ENCODE measurements at regions not wholly inside any gene's neighbourhood (a gene's known extent, or its start where the extent isn't known, plus 50 kb on each side); places are given as distances from the start of the nearest gene placed in this dataset.

DNA sequence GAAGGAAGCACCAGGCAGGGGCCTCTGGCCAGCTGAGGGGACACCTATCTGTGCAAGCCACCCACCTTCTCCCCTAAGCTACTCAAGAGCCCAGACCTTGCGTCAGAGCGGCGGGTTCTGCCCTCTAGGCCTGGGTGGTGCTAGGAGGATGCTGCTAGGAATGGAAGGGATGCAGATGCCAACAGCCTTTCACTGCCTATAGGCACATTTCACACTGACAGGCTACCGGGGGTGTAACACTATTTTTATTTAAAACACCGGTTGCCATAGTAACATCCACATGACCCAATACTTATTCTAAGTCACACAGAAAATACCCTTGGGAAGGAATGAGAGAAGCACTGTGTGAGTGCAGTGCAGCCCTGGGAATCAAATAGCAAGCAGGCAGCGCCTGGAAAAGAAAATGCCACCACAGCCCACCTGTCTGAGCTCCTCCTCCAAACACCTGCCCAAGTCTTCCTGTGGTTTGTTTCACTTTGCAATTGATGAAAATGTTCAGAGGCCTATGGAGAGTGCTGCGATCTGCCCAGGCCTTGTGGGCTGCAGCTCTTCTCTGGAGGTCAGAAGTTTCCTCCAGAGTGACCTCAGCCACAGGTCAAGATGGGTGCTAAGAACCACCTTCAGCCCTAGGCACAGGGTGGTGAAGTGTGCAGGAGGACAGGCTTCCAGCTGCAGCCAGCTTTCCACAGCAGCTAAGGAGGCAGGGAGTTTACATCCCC, 113.5 kb upstream of the TOPAZ1 start:
- no peak overlapping the region for H3K4me3 ChIP-seq
- intact Hi-C loops (cut with DNase I, micrococcal nuclease): no loop called here
- H3K36me3 ChIP-seq (ENCODE audit: low read depth): no peaks in the 10 kb centered on the region
- TF ChIP-seq CTCF (IDR thresholded peaks at IDR 0.05): no peak
- no peak for DNase-seq
- no peaks in the 10 kb centered on the region for H3K9me3 ChIP-seq
- no peak for ATAC-seq
- H3K4me1 ChIP-seq (ENCODE audit: low read depth): no peaks in the 10 kb centered on the region

DNA sequence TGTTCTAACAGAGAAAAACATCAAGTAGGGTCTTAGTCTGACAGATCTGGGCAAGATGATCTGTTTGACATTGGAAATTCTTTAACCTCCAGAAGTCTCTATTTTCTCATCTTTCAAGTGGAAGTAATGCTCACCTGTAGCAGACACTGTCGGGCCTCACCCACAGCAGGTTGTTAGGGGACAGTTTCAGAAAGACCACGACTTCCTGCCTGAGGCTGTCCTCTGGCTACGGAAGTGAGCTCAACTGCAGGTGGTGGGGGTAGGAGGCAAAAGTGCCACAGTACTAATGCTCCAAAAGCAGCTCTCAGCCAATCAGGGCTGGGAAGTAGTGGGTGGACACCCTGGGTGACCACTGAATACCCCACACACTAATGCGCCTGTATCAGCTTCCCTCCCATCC, 111.4 kb upstream of the TOPAZ1 start:
- TF ChIP-seq CTCF (IDR thresholded peaks at IDR 0.05): no peak
- intact Hi-C loops (cut with DNase I, micrococcal nuclease): no loop called here

DNA sequence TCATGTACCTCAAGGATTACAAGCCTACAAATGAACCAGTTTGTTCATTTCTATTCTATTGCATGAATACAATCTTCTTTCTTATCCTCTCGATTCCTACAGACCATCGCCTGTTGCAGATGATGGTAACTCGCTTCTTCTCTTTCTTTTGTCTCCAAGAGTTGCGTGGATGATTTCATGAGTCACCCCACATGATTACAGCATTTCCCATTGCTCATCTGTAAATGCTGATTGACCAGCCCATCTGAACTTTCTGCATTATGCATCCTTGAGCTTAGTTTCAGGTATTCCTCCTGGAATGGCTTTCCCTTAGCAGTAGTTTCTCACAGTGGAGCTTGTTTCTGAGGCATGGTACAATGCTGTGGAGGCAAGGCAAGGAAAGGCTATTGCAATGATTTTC, 109.6 kb upstream of the TOPAZ1 start:
- Histone ChIP-seq H3K4me1 (ENCODE audit: low read depth) (no peaks in the 10 kb centered on the region), H3K9me3 (no peaks in the 10 kb centered on the region), H3K36me3 (ENCODE audit: low read depth) (no peaks in the 10 kb centered on the region), H3K4me3 (no peak overlapping the region)
- ATAC-seq (no peak), DNase-seq (no peak)
- no peak for TF ChIP-seq CTCF (IDR thresholded peaks at IDR 0.05)
- intact Hi-C loops (cut with DNase I, micrococcal nuclease): no loop called here

More for the DNA sequence above, 111.4 kb upstream of the TOPAZ1 start:
- Histone ChIP-seq H3K4me1 (ENCODE audit: low read depth) (no peaks in the 10 kb centered on the region), H3K4me3 (no peak overlapping the region), H3K36me3 (ENCODE audit: low read depth) (no peaks in the 10 kb centered on the region), H3K9me3 (no peaks in the 10 kb centered on the region)
- no peak for DNase-seq
- no peak for ATAC-seq

GRCh38 chr3:44132593-44132992, 109.1 kb upstream of the TOPAZ1 start:
- no peak overlapping the region for H3K4me3 ChIP-seq
- intact Hi-C loops (cut with DNase I, micrococcal nuclease): no loop called here
- ATAC-seq: no peak
- no peaks in the 10 kb centered on the region for H3K4me1 ChIP-seq (ENCODE audit: low read depth)
- no peak for TF ChIP-seq CTCF (IDR thresholded peaks at IDR 0.05)
- no peaks in the 10 kb centered on the region for H3K9me3 ChIP-seq
- no peaks in the 10 kb centered on the region for H3K36me3 ChIP-seq (ENCODE audit: low read depth)
- DNase-seq: no peak

- no peak overlapping the region for H3K4me3 ChIP-seq
- no peak for DNase-seq
- no peaks in the 10 kb centered on the region for H3K36me3 ChIP-seq (ENCODE audit: low read depth)
- no peak for ATAC-seq
- TF ChIP-seq CTCF (IDR thresholded peaks at IDR 0.05): no peak
- no peaks in the 10 kb centered on the region for H3K4me1 ChIP-seq (ENCODE audit: low read depth)
- intact Hi-C loops (cut with DNase I, micrococcal nuclease): no loop called here
- H3K9me3 ChIP-seq: no peaks in the 10 kb centered on the region
Observed at GRCh38 chr3:44136421-44136820, 105.3 kb upstream of the TOPAZ1 start.

DNA sequence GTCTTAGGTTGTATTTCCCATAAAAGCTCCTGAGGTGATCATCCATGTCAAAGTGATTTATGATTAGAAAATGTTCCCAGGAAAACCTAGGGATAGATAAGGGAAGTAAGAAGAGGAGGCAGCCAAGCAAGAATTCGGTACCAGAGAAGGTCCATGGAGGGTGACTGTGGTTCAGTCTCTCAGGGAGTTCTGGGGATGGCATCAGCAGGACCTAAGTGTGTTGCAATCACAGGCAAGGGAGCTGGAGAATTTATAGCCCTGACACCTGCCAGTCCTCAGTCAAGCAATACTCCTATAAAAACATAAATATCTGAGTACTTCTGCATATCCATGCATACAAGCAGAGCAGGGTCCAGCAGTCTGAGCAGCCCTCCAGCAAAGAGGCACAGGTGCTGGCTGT, 95.6 kb upstream of the TOPAZ1 start:
- H3K9me3 ChIP-seq: no peaks in the 10 kb centered on the region
- DNase-seq: no peak
- TF ChIP-seq CTCF (IDR thresholded peaks at IDR 0.05): no peak

More for the DNA sequence above, 95.6 kb upstream of the TOPAZ1 start:
- H3K36me3 ChIP-seq (ENCODE audit: low read depth): no peaks in the 10 kb centered on the region
- intact Hi-C loops (cut with DNase I, micrococcal nuclease): no loop called here
- no peak overlapping the region for H3K4me3 ChIP-seq
- no peak for ATAC-seq
- no peaks in the 10 kb centered on the region for H3K4me1 ChIP-seq (ENCODE audit: low read depth)
